Central memory CD4-positive, alpha-beta T cell (primary cell): ENCODE measurements at regions not wholly inside any gene's neighbourhood (a gene's known extent, or its start where the extent isn't known, plus 50 kb on each side); places are given as distances from the start of the nearest gene placed in this dataset.
"Not testable (repeated sequence)": the region's sequence is repeated elsewhere in the genome, so short reads cannot be mapped to it uniquely, and the experiment has no call there.

ENCODE experiments used
- DNase-seq: peaks from one replicate; pipeline ENCODE4 v3.0.0; 2022

GRCh38 chr21:32089766-32090165 is 189.1 kb downstream of the MIS18A start:
- DNase-seq = no peak

GRCh38 chr21:32088471-32088870 is 190.4 kb downstream of the MIS18A start:
- no peak for DNase-seq

GRCh38 chr21:32087447-32087846 is 191.4 kb downstream of the MIS18A start:
- no peak for DNase-seq

GRCh38 chr21:32083197-32083596 is 195.7 kb downstream of the MIS18A start:
- no peak for DNase-seq

GRCh38 chr21:32082466-32082865 is 196.4 kb downstream of the MIS18A start:
- no peak for DNase-seq

- DNase-seq = no peak
Observed at GRCh38 chr21:32073593-32073992, 200.8 kb downstream of the HUNK start.

GRCh38 chr21:32073190-32073589 is 200.4 kb downstream of the HUNK start:
- DNase-seq = no peak

GRCh38 chr21:32071620-32072019 is 198.8 kb downstream of the HUNK start:
- DNase-seq = not testable (repeated sequence)

GRCh38 chr21:32070676-32071330 is 198.0 kb downstream of the HUNK start:
- no peak for DNase-seq

GRCh38 chr21:32070126-32070525 is 197.3 kb downstream of the HUNK start:
- DNase-seq = no peak

GRCh38 chr21:32065654-32066053 is 192.8 kb downstream of the HUNK start:
- DNase-seq = no peak

- no peak for DNase-seq
Observed at GRCh38 chr21:32064281-32064910, 191.6 kb downstream of the HUNK start.

- no peak for DNase-seq
Observed at GRCh38 chr21:32062591-32063227, 189.9 kb downstream of the HUNK start.

GRCh38 chr21:32061729-32062128 is 188.9 kb downstream of the HUNK start:
- no peak for DNase-seq

- no peak for DNase-seq
Observed at GRCh38 chr21:32056791-32057190, 184.0 kb downstream of the HUNK start.

GRCh38 chr21:32055305-32055704 is 182.5 kb downstream of the HUNK start:
- no peak for DNase-seq
